ENCODE measurements at regions not wholly inside any gene's neighbourhood (a gene's known extent, or its start where the extent isn't known, plus 50 kb on each side); places are given as distances from the start of the nearest gene placed in this dataset.

DNA sequence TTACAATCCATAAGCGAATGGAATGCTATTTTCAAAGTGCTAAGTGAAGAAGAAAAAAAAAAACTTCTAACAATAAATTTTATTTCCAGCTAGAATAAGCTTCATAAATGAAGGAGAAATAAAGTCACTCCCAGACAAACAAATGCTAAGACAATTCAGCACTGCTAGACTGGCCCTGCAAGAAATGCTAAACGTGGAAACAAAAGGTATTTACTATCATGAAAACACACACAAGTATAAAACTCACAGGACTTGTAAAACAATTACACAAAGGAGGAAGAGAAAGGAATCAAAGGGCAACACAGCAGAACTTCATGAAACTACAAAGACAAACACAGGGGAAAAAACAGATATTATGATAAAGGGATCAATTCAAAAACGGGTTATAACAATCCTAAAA, 85.8 kb upstream of the NELL2 start:
- DNase-seq (ENCODE audit: low spot score) = no peak

GRCh38 chr12:44960856-44961255, 84.7 kb upstream of the NELL2 start:
- DNase-seq (ENCODE audit: low spot score) = no peak

GRCh38 chr12:44960423-44960822, 84.3 kb upstream of the NELL2 start:
- DNase-seq (ENCODE audit: low spot score) = no peak

DNA sequence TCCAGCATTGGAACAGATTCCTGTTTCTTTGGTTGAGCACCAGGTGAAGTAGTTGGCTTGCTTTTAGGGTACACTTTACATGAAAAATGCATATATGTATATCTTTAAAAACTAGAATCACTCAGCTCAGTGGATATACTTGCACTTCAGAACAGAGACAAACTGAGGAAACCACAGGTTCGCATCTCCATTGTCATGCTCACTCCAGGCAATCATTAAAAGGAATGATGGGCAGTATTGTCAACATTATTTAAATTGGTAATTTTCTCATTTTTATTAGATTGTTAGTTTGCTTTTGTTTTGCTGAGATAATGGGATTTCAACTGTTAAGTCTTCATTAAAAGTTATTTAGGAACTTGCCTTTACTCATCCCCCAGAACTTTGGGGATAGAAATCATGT, 71.0 kb upstream of the NELL2 start:
- DNase-seq (ENCODE audit: low spot score) = no peak

- DNase-seq (ENCODE audit: low spot score) = no peak
Measured at GRCh38 chr12:44942714-44943113, 66.6 kb upstream of the NELL2 start.

GRCh38 chr12:44930972-44931600, 55.0 kb upstream of the NELL2 start:
- DNase-seq (ENCODE audit: low spot score) = peak; percentile 66

DNA sequence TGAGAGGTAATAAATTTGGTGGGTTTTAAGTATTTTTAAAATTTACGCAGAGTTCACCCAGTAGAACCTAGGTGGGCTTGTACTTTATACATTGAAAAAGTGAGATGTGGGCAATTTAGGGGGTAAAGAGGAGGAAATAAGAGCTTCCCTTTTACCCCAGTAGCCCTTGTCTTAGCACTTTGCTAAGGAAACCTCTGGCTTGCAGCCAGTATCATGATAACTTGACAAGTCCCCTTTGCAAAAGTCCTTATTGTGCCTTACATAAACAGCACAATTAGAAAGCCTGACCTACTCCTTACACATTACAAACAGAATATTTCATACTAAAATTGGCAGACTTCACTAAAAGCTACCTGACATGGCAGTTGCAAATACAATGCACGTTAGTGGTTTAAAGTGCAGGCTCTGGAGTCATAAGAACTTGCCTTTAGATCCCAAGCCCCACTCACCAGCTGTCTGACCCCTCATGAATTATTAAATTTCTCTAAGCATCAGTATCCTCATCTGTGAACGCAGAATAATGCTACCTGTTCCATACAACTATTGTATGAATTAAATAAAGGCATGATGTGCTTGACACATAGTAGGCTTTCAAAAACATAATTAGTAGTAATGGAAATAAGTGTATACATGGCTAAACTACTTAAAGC, 53.2 kb upstream of the NELL2 start:
- no peak for DNase-seq (ENCODE audit: low spot score)

Data from activated CD4-positive, alpha-beta T cell treated with anti-CD3 and anti-CD28 coated beads, Interleukin-2, Interleukin-4, amounts not matched to agents 100 ng/mL and 50 ng/mL, durations not matched to agents 16 hours and 8 hours (primary cell).